ENCODE measurements at regions not wholly inside any gene's neighbourhood (a gene's known extent, or its start where the extent isn't known, plus 50 kb on each side); places are given as distances from the start of the nearest gene placed in this dataset.

GRCh38 chr6:14765721-14766390 is 480.0 kb upstream of the JARID2 start:
- Histone ChIP-seq H3K4me1 (peaks cover 11% of the 10 kb centered on the region; the same call in 1 of the 2 replicates), H3K27me3 (replicated peaks; ENCODE audit: control insufficient read depth, insufficient read depth, low read length) (no peaks in the 10 kb centered on the region), H3K36me3 (ENCODE audit: control insufficient read depth, insufficient read depth, low read length) (no peaks in the 10 kb centered on the region), H3K4me3 (ENCODE audit: low read depth, low read length) (no peak overlapping the region), H3K9me3 (no peaks in the 10 kb centered on the region)
- TF ChIP-seq CTCF (IDR thresholded peaks at IDR 0.05; ENCODE audit: insufficient read depth in 1 of 2, low read depth in 1 of 2, low read length in 1 of 2, severe bottlenecking in 1 of 2, unreplicated experiment in 1 of 2), result no peak
- BruUV-seq (replicated peaks), result no TSS peak
- no peak for DNase-seq
- Mint-ChIP-seq H3K4me3 (ENCODE audit: unreplicated experiment) (no peak overlapping the region), H3K4me1 (ENCODE audit: low read depth, unreplicated experiment) (peaks cover 20% of the 10 kb centered on the region), H3K36me3 (ENCODE audit: insufficient read depth, unreplicated experiment) (no peaks in the 10 kb centered on the region), H3K27me3 (ENCODE audit: insufficient read depth, unreplicated experiment) (no peaks in the 10 kb centered on the region), H3K27ac (ENCODE audit: unreplicated experiment) (no peak overlapping the region), H3K9me3 (ENCODE audit: unreplicated experiment) (no peaks in the 10 kb centered on the region)
- intact Hi-C loops (cut with micrococcal nuclease; ENCODE audit: unreplicated experiment), result no loop called here
- CTCF ChIA-PET, result no interaction called here
- POLR2A ChIA-PET, result no interaction called here

- TF ChIP-seq CTCF (IDR thresholded peaks at IDR 0.05; ENCODE audit: insufficient read depth in 1 of 2, low read depth in 1 of 2, low read length in 1 of 2, severe bottlenecking in 1 of 2, unreplicated experiment in 1 of 2), result no peak
- CTCF ChIA-PET, result no interaction called here
- POLR2A ChIA-PET, result no interaction called here
- H3K4me3 ChIP-seq (ENCODE audit: low read depth, low read length), result no peak overlapping the region
- Mint-ChIP-seq H3K27ac (ENCODE audit: unreplicated experiment) (no peak overlapping the region), H3K27me3 (ENCODE audit: insufficient read depth, unreplicated experiment) (no peaks in the 10 kb centered on the region), H3K36me3 (ENCODE audit: insufficient read depth, unreplicated experiment) (no peaks in the 10 kb centered on the region), H3K9me3 (ENCODE audit: unreplicated experiment) (no peaks in the 10 kb centered on the region), H3K4me1 (ENCODE audit: low read depth, unreplicated experiment) (peaks cover 26% of the 10 kb centered on the region), H3K4me3 (ENCODE audit: unreplicated experiment) (no peak overlapping the region)
- no peak for DNase-seq
- intact Hi-C loops (cut with micrococcal nuclease; ENCODE audit: unreplicated experiment), result no loop called here
- no peaks in the 10 kb centered on the region for H3K27me3 ChIP-seq (replicated peaks; ENCODE audit: control insufficient read depth, insufficient read depth, low read length)
- H3K9me3 ChIP-seq, result no peaks in the 10 kb centered on the region
- no TSS peak for BruUV-seq (replicated peaks)
- peaks cover 11% of the 10 kb centered on the region; the same call in 1 of the 2 replicates for H3K4me1 ChIP-seq
- H3K36me3 ChIP-seq (ENCODE audit: control insufficient read depth, insufficient read depth, low read length), result no peaks in the 10 kb centered on the region
Measured at GRCh38 chr6:14766391-14766994, 479.4 kb upstream of the JARID2 start.

- intact Hi-C loops (cut with micrococcal nuclease; ENCODE audit: unreplicated experiment), result no loop called here
- ChIA-PET CTCF (no interaction called here), POLR2A (no interaction called here)
- Histone ChIP-seq H3K9me3 (no peaks in the 10 kb centered on the region), H3K36me3 (ENCODE audit: control insufficient read depth, insufficient read depth, low read length) (no peaks in the 10 kb centered on the region), H3K27me3 (replicated peaks; ENCODE audit: control insufficient read depth, insufficient read depth, low read length) (no peaks in the 10 kb centered on the region), H3K4me1 (peaks cover 9% of the 10 kb centered on the region), H3K4me3 (ENCODE audit: low read depth, low read length) (no peak overlapping the region)
- peaks cover 5% of the 10 kb centered on the region for H3K36me3 Mint-ChIP-seq (ENCODE audit: insufficient read depth, unreplicated experiment)
- H3K9me3 Mint-ChIP-seq (ENCODE audit: unreplicated experiment), result no peaks in the 10 kb centered on the region
- no peaks in the 10 kb centered on the region for H3K27me3 Mint-ChIP-seq (ENCODE audit: insufficient read depth, unreplicated experiment)
- DNase-seq, result no peak
- H3K27ac Mint-ChIP-seq (ENCODE audit: unreplicated experiment), result no peak overlapping the region
- peaks cover 25% of the 10 kb centered on the region for H3K4me1 Mint-ChIP-seq (ENCODE audit: low read depth, unreplicated experiment)
- H3K4me3 Mint-ChIP-seq (ENCODE audit: unreplicated experiment), result no peak overlapping the region
- TF ChIP-seq CTCF (IDR thresholded peaks at IDR 0.05; ENCODE audit: insufficient read depth in 1 of 2, low read depth in 1 of 2, low read length in 1 of 2, severe bottlenecking in 1 of 2, unreplicated experiment in 1 of 2), result no peak
- no TSS peak for BruUV-seq (replicated peaks)
Measured at GRCh38 chr6:14767226-14767625, 478.6 kb upstream of the JARID2 start.

All from Caco-2 (cell line).